WTC11 (cell line): ENCODE measurements at regions not wholly inside any gene's neighbourhood (a gene's known extent, or its start where the extent isn't known, plus 50 kb on each side); places are given as distances from the start of the nearest gene placed in this dataset.

ENCODE experiments used
- ATF2 ChIP-seq: sonication (generic); formaldehyde crosslinking; IDR thresholded peaks from 2 replicates; pipeline ENCODE4 v1.8.1; 2022; ENCODE audit warnings: low read depth, missing genetic modification reagents, borderline replicate concordance
- CTCF ChIP-seq: fragments of 200-600 bp; IDR thresholded peaks from 2 replicates; pipeline ENCODE4 v1.8.0; 2022; ENCODE audit warnings: antibody characterized with exemption
- ETV6 ChIP-seq: sonication (generic); formaldehyde crosslinking; IDR thresholded peaks from 2 replicates; pipeline ENCODE4 v1.8.1; 2022; ENCODE audit warnings: mild to moderate bottlenecking, missing genetic modification reagents
- FOXJ3 ChIP-seq: sonication (generic); formaldehyde crosslinking; IDR thresholded peaks from 2 replicates; pipeline ENCODE4 v1.9.0; 2021; ENCODE audit warnings: missing genetic modification reagents, mild to moderate bottlenecking, borderline replicate concordance
- HMGXB4 ChIP-seq: sonication (generic); formaldehyde crosslinking; IDR thresholded peaks from 2 replicates; pipeline ENCODE4 v1.8.1; 2023; ENCODE audit warnings: mild to moderate bottlenecking, moderate library complexity, missing genetic modification reagents
- MAX ChIP-seq: sonication (generic); formaldehyde crosslinking; IDR thresholded peaks from 2 replicates; pipeline ENCODE4 v1.8.0; 2022; ENCODE audit warnings: mild to moderate bottlenecking, missing genetic modification reagents
- NR1H2 ChIP-seq: sonication (generic); formaldehyde crosslinking; IDR thresholded peaks from 2 replicates; pipeline ENCODE4 v1.9.0; 2021; ENCODE audit warnings: mild to moderate bottlenecking, moderate library complexity, missing genetic modification reagents
- SP1 ChIP-seq: sonication (generic); formaldehyde crosslinking; conservative IDR thresholded peaks from 2 replicates; pipeline ENCODE4 v1.8.1; 2022; ENCODE audit warnings: missing genetic modification reagents
- ZNF512 ChIP-seq: sonication (generic); formaldehyde crosslinking; IDR thresholded peaks from 2 replicates; pipeline ENCODE4 v1.8.1; 2022; ENCODE audit warnings: missing genetic modification reagents, borderline replicate concordance

- TF ChIP-seq ETV6 (no peak), CTCF (no peak), SP1 (CRISPR knock-in tag) (no peak), FOXJ3 (no peak), MAX (no peak), HMGXB4 (CRISPR knock-in tag) (no peak), ZNF512 (CRISPR knock-in tag) (no peak), NR1H2 (CRISPR knock-in tag) (no peak), ATF2 (no peak)
Observed at GRCh38 chr1:30373471-30374399, 349.6 kb downstream of the MATN1 start.
